A673 (cell line): ENCODE measurements at regions not wholly inside any gene's neighbourhood (a gene's known extent, or its start where the extent isn't known, plus 50 kb on each side); places are given as distances from the start of the nearest gene placed in this dataset.

Experiments used
- EZH2 ChIP-seq: fragments of 200-600 bp; sonication (generic); IDR thresholded peaks from 2 replicates; pipeline ENCODE4 v1.6.1; 2017; ENCODE audit warnings: borderline replicate concordance, low read depth, mild to moderate bottlenecking, mixed read lengths, antibody characterized with exemption, low read length; ENCODE audit not compliant: poor library complexity, severe bottlenecking
- TF ChIP-seq, protein P1 (sequence below): fragments of 300-800, 200-600 bp; sonication (generic); conservative IDR thresholded peaks from 2 replicates; pipeline ENCODE4 v1.5.1; 2017; ENCODE audit warnings: low read depth, mild to moderate bottlenecking, antibody characterized with exemption, low read length, moderate library complexity, mixed read lengths

DNA sequence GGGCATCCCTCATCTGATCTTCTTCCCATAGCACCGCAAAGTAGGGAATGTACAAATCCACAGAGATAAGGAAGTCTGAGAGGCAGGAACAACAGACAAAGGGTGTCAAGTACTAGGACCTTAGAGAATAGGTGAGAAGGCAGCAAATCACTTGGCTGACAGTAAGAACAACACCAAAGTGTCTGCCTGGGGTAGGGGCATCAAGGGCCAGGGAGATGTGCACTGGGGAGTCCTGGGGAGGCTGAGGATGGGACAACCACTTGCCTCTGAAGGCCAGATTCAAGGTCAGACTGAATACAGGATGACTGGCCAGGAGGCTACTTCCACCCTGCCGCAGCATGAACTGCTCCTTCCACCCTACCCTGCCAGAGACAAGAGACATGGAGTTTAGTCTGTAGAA is 1040.8 kb downstream of the BCL11B start:
- TF ChIP-seq, protein P1, sequence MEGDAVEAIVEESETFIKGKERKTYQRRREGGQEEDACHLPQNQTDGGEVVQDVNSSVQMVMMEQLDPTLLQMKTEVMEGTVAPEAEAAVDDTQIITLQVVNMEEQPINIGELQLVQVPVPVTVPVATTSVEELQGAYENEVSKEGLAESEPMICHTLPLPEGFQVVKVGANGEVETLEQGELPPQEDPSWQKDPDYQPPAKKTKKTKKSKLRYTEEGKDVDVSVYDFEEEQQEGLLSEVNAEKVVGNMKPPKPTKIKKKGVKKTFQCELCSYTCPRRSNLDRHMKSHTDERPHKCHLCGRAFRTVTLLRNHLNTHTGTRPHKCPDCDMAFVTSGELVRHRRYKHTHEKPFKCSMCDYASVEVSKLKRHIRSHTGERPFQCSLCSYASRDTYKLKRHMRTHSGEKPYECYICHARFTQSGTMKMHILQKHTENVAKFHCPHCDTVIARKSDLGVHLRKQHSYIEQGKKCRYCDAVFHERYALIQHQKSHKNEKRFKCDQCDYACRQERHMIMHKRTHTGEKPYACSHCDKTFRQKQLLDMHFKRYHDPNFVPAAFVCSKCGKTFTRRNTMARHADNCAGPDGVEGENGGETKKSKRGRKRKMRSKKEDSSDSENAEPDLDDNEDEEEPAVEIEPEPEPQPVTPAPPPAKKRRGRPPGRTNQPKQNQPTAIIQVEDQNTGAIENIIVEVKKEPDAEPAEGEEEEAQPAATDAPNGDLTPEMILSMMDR = no peak
- no peak for TF ChIP-seq EZH2
